ENCODE measurements at regions not wholly inside any gene's neighbourhood (a gene's known extent, or its start where the extent isn't known, plus 50 kb on each side); places are given as distances from the start of the nearest gene placed in this dataset.
"Not testable (repeated sequence)": the region's sequence is repeated elsewhere in the genome, so short reads cannot be mapped to it uniquely, and the experiment has no call there.

DNA sequence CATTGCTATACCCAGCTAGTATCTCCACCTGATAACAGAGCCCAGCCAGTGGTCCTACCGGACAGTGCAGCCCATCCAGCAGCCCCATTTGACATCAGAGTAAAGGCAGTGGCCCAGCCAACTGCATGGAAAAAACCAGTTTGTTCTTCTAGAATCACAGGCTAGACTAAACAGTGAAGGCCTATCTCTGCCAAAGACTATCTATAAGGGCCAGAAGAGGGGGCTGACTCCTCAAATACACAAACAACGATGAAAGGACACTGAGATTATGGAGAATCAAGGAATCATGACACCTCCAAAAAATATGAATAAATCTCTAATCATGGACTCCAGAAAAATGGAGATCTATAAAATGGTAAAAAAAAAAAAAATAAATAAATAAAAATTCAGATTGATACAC is 546.4 kb upstream of the HTR2C start:
- TF ChIP-seq, protein P1, sequence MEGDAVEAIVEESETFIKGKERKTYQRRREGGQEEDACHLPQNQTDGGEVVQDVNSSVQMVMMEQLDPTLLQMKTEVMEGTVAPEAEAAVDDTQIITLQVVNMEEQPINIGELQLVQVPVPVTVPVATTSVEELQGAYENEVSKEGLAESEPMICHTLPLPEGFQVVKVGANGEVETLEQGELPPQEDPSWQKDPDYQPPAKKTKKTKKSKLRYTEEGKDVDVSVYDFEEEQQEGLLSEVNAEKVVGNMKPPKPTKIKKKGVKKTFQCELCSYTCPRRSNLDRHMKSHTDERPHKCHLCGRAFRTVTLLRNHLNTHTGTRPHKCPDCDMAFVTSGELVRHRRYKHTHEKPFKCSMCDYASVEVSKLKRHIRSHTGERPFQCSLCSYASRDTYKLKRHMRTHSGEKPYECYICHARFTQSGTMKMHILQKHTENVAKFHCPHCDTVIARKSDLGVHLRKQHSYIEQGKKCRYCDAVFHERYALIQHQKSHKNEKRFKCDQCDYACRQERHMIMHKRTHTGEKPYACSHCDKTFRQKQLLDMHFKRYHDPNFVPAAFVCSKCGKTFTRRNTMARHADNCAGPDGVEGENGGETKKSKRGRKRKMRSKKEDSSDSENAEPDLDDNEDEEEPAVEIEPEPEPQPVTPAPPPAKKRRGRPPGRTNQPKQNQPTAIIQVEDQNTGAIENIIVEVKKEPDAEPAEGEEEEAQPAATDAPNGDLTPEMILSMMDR (IDR thresholded peaks at IDR 0.05): no peak
- TF ChIP-seq POLR2A (IDR thresholded peaks at IDR 0.05): no peak
- H3K4me1 ChIP-seq: no peaks in the 10 kb centered on the region
- no peak for DNase-seq
- H3K27ac ChIP-seq: no peak overlapping the region
- no peaks in the 10 kb centered on the region for H3K9me3 ChIP-seq
- no peaks in the 10 kb centered on the region for H3K27me3 ChIP-seq
- no peaks in the 10 kb centered on the region for H3K36me3 ChIP-seq
- H3K4me3 ChIP-seq: no peak overlapping the region

DNA sequence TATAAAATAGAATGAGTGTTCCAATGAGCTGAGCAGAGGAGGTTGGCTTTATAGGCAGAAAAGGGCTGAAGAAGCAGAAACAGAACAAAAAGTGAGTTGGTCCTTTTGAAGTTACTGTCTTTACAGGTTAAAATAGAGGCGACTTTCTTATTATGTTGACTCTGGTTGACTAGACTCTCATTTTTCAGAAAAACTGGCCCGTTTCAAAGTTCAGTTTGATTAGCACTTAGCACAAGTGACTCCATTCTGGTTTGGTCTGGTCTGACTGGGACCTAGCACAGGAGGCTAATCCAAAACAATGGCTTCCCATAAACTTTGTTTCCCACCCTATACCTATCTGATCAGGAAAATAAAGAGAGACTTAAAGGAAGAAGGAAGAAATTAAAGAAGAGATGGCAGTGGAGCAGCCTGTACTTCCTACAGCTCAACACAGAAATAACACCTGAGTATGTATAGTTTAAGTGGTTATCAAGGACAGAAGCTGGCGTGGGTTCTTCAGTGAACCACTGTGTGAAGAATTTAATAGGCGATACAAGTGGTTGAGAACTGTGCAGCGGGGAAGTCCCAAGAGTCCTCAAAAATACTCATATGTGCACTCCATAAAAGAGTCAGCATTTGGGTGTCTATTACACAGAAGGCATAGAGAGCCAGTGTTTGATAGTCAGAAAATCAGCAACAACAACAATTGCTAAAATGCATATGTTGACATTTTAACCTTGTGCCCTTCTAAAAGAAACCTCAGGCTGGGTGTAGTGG is 554.8 kb upstream of the HTR2C start:
- Histone ChIP-seq H3K27ac (no peak overlapping the region), H3K36me3 (no peaks in the 10 kb centered on the region), H3K4me1 (no peaks in the 10 kb centered on the region), H3K27me3 (no peaks in the 10 kb centered on the region), H3K9me3 (no peaks in the 10 kb centered on the region), H3K4me3 (no peak overlapping the region)
- TF ChIP-seq, protein P1 (IDR thresholded peaks at IDR 0.05): no peak
- TF ChIP-seq POLR2A (IDR thresholded peaks at IDR 0.05): no peak
- no peak for DNase-seq

DNA sequence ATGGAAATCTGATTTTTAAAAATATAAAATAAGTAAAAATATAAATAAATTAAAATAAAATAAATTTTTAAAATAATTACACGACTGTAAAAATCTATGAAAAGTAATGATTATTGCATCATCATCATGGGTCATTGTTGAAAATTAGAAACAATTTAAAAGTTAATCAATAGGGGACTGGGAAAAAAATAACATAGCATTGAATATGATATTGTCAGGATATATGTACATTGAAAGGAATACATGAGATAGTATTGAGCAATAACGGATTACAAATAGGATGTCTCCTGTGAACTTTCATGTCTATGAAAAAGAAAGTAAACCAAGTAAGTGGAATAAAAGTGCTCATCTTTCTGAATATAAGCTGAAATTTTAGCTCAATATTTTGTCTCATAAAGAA is 566.8 kb upstream of the HTR2C start:
- Histone ChIP-seq H3K9me3 (no peaks in the 10 kb centered on the region), H3K4me1 (no peaks in the 10 kb centered on the region), H3K4me3 (no peak overlapping the region), H3K27me3 (no peaks in the 10 kb centered on the region), H3K27ac (no peak overlapping the region), H3K36me3 (no peaks in the 10 kb centered on the region)
- TF ChIP-seq, protein P1 (IDR thresholded peaks at IDR 0.05): no peak
- no peak for TF ChIP-seq POLR2A (IDR thresholded peaks at IDR 0.05)
- DNase-seq: no peak

DNA sequence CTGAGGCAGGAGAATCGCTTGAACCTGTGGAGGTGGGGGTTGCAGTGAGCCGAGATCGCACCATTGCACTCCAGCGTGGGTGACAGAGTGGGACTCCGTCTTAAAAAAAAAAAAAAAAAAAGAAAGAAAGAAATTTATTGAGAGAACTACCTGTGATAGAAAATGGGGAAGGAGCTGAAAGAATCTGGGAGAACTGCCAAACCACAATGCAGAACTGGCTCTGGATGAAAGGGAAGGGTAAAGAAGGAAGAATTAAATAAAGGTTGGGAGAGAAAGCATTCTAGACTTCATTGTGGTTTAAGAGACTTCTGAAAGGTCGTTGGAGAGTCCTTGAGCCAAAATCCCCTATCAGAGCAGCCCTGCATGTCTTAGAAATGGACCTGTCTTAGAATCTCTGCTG is 567.9 kb upstream of the HTR2C start:
- TF ChIP-seq POLR2A (IDR thresholded peaks at IDR 0.05): no peak
- TF ChIP-seq, protein P1 (IDR thresholded peaks at IDR 0.05): no peak
- Histone ChIP-seq H3K4me3 (no peak overlapping the region), H3K27ac (no peak overlapping the region), H3K9me3 (no peaks in the 10 kb centered on the region), H3K4me1 (no peaks in the 10 kb centered on the region), H3K36me3 (no peaks in the 10 kb centered on the region), H3K27me3 (no peaks in the 10 kb centered on the region)
- no peak for DNase-seq

DNA sequence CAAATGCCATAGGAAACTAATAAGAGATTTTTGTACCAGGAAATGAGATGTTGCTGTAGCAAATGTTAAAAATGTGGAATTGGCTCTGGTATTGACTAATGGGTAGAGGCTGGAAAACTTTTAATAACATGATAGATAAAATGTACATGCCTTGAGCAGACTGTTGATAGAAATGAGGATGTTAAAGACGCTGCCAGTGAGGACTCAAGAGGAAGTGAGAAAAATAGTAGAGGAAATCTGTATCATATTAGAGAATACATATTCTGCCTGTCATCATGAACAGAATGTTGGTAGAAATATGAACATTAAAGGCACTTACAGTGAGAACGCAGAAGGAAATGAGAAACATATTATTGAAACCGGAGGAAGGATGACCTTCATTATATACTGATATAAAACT is 577.2 kb upstream of the HTR2C start:
- no peaks in the 10 kb centered on the region for H3K9me3 ChIP-seq
- no peak overlapping the region for H3K27ac ChIP-seq
- TF ChIP-seq, protein P1 (IDR thresholded peaks at IDR 0.05): no peak
- TF ChIP-seq POLR2A (IDR thresholded peaks at IDR 0.05): no peak
- H3K4me3 ChIP-seq: no peak overlapping the region
- no peaks in the 10 kb centered on the region for H3K4me1 ChIP-seq
- no peak for DNase-seq
- no peaks in the 10 kb centered on the region for H3K36me3 ChIP-seq
- H3K27me3 ChIP-seq: no peaks in the 10 kb centered on the region

DNA sequence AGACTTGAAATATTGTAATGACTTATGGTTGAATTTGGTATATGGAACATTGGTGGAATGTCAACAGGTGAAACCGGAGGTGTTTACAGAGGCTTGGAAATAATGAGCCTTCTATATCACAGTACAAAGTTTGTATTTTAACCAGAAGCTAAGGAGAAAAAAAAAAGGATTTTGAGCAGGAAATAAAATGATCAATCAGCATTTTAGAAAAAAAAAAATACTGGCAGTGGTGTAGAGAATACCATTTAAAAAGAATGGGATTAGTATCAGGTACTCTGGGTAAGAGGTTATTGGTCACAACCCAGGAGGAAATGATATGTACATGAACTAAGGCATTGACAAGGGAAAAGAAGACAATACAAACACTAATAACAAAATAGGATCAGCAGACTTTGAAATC is 587.1 kb upstream of the HTR2C start:
- no peak for TF ChIP-seq POLR2A (IDR thresholded peaks at IDR 0.05)
- TF ChIP-seq, protein P1 (IDR thresholded peaks at IDR 0.05): no peak
- no peaks in the 10 kb centered on the region for H3K9me3 ChIP-seq
- no peak overlapping the region for H3K4me3 ChIP-seq
- no peak for DNase-seq
- no peaks in the 10 kb centered on the region for H3K36me3 ChIP-seq
- H3K27ac ChIP-seq: no peak overlapping the region
- H3K27me3 ChIP-seq: no peaks in the 10 kb centered on the region
- H3K4me1 ChIP-seq: no peaks in the 10 kb centered on the region

DNA sequence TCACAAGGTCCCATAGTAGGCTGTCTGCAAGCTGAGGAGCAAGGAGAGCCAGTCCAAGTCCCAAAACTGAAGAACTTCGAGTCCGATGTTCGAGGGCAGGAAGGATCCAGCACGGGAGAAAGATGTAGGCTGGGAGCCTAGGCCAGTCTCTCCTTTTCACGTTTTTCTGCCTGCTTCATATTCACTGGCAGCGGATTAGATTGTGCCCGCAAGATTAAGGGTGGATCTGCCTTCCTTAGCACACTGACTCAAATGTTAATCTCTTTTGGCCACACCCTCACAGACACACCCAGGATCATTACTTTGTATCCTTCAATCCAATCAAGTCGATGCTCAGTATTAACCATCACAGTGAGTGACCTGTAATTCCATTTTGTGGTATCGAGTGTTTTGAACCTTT is 592.2 kb upstream of the HTR2C start:
- not testable (repeated sequence) for H3K27ac ChIP-seq, DNase-seq, H3K4me3 ChIP-seq, H3K4me1 ChIP-seq, H3K27me3 ChIP-seq, H3K9me3 ChIP-seq, H3K36me3 ChIP-seq

DNA sequence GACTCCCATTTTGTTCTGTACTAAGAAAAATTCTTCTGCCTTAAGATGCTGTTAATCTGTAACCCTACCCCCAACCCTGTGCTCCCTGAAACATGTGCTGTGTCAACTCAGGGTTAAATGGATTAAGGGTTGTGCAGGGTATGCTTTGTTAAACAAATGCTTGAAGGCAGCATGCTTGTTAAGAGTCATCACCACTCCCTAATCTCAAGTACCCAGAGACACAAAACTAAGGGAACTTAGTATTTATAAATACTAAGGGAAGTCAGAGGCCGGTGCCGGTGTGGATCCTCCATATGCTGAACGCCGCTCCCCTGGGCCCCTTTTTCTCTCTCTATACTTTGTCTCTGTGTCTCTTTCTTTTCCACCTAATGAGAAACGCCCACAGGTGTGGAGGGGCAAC is 593.2 kb upstream of the HTR2C start:
- H3K9me3 ChIP-seq, H3K27me3 ChIP-seq, H3K4me1 ChIP-seq, H3K27ac ChIP-seq, DNase-seq, H3K4me3 ChIP-seq, H3K36me3 ChIP-seq: not testable (repeated sequence)
